ENCODE measurements at regions not wholly inside any gene's neighbourhood (a gene's known extent, or its start where the extent isn't known, plus 50 kb on each side); places are given as distances from the start of the nearest gene placed in this dataset.

GRCh38 chr4:164503874-164504273 lies 250.1 kb upstream of the SMIM31 start:
- DNase-seq (ENCODE audit: low read depth), result no peak

- DNase-seq (ENCODE audit: low read depth), result no peak
Measured at GRCh38 chr4:164508097-164508496, 245.8 kb upstream of the SMIM31 start.

DNA sequence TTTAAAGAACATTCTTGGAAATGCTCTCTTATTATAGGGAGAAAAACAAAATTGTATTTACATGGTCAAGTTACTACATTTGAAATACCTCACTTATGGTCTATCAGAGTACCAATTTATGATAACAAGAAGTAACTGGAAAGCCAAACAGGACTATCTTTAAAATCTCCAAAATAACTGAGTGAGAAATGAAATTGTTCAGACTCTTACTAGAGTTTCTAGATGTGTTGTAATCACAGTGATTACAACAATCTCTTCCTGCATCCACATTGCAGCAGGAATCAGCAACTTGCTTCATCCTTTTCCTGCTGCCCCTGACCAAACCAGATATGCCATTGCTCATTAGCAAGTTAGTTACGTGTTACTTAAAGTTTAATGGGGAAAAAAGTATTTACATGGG lies 245.2 kb upstream of the SMIM31 start:
- no peak for DNase-seq (ENCODE audit: low read depth)

DNA sequence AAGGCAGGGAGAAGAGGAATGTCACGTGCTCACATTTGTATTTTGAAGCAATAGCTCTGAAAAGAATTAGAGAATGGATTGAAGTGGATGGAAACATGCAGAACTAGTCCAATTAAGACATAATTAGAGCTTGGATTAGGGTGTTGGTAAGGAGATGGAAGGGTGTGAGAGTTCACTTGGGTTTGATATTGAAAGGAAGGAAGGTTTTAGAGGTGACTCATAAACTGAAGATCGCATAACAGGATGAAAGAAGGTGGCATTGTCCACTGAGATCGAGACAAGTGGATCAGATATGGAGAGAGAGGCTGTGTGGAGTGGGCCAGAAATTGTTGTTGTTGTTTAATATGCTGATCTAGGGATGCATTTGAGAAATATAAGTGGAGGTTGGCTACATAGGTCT lies 244.0 kb upstream of the SMIM31 start:
- DNase-seq (ENCODE audit: low read depth), result no peak

- DNase-seq (ENCODE audit: low read depth), result no peak
Measured at GRCh38 chr4:164512124-164512523, 241.8 kb upstream of the SMIM31 start.

DNA sequence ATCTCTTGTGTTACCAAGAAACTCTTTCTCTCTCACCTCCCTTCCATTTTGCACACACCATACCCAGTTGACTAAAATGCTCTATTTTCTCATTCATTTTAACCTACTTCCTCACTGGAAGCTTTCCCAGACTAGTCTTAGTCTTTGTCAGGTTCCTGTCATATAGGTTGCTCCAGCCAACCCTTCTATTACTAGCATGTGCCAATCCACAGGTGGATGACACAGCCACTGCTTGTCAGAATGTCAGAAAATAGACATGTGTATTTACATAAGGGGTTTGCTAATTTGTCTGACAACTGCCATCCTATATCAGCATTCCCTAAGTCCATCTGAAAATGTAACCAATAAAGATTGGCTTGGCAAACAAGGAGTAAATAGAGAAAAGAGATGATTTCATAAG lies 239.2 kb upstream of the SMIM31 start:
- DNase-seq (ENCODE audit: low read depth), result no peak

- no peak for DNase-seq (ENCODE audit: low read depth)
Measured at GRCh38 chr4:164524789-164525188, 229.1 kb upstream of the SMIM31 start.

- no peak for DNase-seq (ENCODE audit: low read depth)
Measured at GRCh38 chr4:164526933-164527583, 226.9 kb upstream of the SMIM31 start.

DNA sequence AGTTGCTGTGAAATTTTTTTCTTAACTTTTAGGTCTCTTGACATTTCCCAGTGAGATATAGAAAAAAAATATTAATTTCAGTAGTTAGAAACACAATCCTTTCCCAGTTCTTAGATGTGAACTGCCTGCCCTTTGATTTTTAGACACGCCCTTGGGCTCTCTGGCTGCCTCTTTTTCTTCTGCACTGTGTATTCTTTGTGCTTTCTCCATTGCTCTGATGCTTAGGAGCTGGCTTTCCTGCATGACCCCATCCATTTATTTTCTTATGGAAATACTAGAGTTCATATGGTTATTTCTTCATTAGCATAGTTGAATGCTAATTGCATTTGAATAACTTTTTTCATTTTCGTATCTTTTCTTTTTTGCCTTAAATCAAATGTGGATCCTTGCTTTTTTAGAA lies 224.9 kb upstream of the SMIM31 start:
- no peak for DNase-seq (ENCODE audit: low read depth)

DNA sequence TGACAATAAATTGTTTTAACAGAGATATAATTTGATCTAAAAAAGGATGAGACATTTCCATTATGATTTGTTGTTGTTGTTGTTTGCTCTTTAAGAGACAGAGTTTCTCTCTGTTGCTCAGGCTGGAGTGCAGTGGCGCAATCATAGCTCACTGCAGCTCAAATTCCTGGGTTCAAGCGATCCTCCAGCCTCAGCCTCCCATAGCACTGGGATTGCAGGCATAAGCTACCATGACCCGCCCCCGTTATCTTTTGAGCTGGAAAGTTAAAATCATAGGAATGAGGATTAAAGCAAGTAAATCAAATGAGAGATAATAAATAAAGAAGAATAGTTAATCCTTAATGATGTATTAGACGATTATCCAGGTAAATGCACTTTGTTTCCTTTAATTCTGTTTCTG lies 224.4 kb upstream of the SMIM31 start:
- no peak for DNase-seq (ENCODE audit: low read depth)

- DNase-seq (ENCODE audit: low read depth), result no peak
Measured at GRCh38 chr4:164531336-164531735, 222.6 kb upstream of the SMIM31 start.

- DNase-seq (ENCODE audit: low read depth), result no peak
Measured at GRCh38 chr4:164536814-164537213, 217.1 kb upstream of the SMIM31 start.

DNA sequence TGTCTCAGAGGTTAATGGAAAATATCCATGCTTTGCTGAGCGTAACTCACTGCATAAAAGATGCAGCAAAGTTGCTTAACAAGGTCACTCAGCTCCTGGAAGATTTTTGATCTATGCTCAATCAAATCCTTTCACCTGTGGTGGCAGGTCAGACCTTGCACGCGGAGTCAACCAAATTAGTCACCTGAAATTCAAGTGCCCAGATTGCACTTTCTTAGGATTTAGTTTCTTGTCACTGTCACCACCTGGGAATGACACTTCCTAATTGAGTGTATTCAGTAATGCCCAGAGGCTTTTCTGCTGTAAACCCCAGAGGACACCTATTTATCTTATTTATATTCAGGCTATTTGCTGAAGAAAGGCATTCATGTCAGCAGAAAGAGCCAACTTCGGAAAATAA lies 215.8 kb upstream of the SMIM31 start:
- DNase-seq (ENCODE audit: low read depth), result no peak

GRCh38 chr4:164540987-164541386 lies 212.9 kb upstream of the SMIM31 start:
- no peak for DNase-seq (ENCODE audit: low read depth)

DNA sequence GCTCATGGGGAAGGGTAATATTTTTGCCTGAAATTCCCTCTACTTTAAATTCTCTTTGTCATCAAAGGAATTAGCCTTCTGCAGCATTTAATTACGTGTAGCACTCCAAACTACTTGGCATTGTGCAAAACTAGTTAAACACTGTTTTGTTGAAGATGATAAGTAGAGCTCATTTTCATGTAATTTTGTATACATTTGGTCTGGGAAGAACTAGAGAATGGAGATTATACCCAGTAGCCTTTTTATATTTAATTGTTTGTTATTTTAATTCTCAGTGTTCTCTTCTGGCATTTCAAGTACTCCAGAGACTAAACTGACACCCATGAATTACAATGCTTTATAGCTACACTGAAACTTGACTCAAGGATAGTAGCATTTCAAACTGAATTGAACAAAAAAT lies 211.5 kb upstream of the SMIM31 start:
- DNase-seq (ENCODE audit: low read depth), result no peak

DNA sequence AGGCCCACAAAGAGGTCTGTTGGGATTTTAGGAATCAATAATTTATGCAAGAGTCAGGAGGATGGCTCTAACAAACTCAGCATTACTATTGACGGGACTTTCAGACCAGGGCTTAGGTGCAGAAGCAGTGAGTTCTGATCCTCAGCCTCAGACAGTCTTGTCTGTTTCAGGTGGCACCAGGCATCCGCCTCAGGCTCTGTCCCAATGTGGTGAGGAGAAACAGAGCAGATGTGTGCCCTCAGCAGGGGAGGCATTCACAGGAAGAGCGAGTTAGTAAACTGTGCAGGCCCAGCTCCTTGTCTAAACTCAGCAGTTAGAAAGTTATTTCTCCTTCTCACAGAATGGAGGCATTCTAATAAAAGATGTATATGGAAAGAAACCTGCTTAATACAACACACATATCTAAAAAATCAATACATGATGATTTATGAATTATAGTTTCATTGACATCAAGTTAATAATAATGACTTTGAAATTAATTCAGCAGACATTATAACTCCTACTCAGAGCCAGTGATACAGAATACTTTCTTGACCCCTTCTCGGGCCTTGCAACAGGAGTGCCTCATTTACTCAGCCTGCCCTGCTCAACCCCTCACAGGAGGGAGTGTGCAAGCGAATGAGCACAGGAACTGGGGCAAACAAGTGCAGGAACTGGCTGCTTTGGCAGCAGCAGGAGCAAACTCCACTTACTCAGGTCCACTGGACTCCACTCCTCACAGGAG lies 202.8 kb upstream of the SMIM31 start:
- DNase-seq (ENCODE audit: low read depth), result no peak

- DNase-seq (ENCODE audit: low read depth), result no peak
Measured at GRCh38 chr4:164551713-164552040, 202.3 kb upstream of the SMIM31 start.

GRCh38 chr4:164571593-164572390 lies 182.1 kb upstream of the SMIM31 start:
- no peak for DNase-seq (ENCODE audit: low read depth)

DNA sequence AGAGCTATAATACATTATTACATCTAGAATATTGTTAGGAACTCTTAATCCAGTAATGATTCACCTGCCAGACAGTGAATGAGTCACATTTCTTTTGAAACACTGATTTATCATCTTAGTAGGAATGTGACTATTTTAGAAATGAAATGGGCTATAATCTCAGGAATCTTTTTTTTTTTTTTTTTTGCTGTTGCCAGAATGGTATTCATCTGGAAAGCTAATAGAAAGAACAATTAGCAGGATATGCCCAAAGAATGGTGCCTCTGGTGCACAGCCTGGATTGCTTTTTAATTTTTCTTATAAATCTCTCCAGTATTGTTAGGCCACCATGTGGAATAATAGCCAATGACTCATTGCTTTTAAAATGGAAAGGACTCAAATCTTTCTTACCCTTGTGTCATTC lies 181.1 kb upstream of the SMIM31 start:
- no peak for DNase-seq (ENCODE audit: low read depth)

DNA sequence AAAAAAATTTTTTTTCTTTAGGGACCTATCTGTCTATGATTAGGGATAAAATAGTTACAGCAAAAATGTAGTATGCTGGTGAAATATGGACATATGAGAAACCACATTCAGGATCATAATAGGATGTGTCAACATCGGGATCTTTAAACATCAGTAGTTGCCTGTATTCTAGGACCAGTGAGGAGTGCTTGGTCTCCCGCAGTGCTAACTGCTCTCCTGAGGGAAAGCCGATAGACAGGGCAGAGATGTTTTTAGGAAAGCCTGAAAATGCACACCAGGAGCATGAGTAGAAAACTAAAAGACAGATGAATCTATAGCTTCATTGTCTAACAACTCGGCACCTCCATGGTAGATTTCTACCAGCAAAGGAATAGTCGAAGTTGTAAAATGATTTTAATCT lies 178.1 kb upstream of the SMIM31 start:
- no peak for DNase-seq (ENCODE audit: low read depth)

DNA sequence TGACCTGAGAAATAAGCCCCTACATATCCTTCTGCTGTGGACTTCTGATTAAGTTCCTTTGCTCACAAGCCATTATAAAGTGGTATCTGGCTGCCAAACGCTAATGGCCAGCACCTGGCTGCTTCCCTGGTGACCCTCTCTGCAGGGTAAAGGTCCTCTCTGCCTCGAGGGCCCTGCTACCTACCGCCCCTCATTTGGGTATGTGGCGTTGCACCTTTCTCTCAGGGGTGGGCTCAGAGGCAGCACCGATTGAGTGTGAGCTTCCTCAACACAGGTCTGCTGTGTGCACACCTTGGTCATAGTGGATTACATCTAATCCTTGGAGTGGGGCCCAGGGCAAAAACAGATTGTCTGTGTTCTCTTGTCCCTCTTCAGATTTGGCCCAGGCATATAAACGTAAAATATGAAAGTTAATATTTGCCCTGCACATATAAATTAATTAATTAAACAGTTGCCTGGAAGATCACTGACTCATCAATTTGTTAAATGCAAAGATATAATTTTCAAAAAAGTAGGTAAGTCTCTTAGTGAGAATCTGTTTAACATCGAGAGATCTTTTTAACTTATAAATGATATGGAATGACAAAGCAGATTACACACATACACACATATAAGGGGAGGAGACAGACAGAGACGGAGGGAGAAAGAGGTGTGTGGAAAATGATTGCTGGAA lies 174.5 kb upstream of the SMIM31 start:
- no peak for DNase-seq (ENCODE audit: low read depth)

DNA sequence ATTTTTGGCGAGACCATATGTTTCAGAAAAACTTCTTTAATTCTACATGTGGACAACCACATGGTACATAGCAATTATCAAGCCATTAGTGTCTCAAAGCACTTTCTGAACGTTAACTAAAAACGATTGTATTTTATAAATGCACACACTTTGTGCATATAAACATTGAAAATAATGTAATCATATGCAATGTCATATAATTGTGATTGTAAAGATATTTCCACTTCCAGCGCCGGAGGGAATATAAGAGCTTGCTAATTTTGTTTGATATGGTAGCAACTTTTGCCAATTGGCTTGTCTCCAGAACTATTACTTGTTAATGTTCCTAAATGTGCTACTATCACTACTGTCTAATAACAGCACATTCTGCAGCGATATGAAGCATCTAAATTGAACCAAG lies 162.3 kb upstream of the SMIM31 start:
- DNase-seq (ENCODE audit: low read depth), result no peak

DNA sequence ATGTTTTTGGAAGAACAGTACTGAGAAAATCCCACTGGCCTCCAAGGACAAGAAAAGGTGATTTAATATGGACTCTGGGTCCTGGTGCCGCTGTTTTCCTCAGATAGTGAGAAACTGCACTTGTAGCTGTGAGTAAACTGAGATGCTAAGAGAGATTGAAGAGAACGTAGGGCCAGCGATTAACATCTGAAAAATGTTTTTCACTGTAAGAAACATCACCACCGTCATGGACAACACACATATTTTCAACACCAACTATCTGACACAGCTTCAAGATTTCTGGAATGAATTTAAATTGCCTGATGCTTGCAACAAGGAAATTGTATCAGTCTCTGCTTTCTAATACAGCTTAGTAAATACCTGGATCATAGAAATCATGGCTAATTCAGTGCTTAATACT lies 158.2 kb upstream of the SMIM31 start:
- DNase-seq (ENCODE audit: low read depth), result no peak
